T-helper 17 cell (primary cell): ENCODE measurements at regions not wholly inside any gene's neighbourhood (a gene's known extent, or its start where the extent isn't known, plus 50 kb on each side); places are given as distances from the start of the nearest gene placed in this dataset.
A peak's percentile ranks its signal among the peaks of the same experiment; 100 is the strongest.
"Not testable (repeated sequence)": the region's sequence is repeated elsewhere in the genome, so short reads cannot be mapped to it uniquely, and the experiment has no call there.

Experiments used
- ATAC-seq: fragments of 150-1000 bp; cut with Tn5 transposase; 2 replicates; pipeline ENCODE4 v1.10.0; 2021; ENCODE audit warnings: mild to moderate bottlenecking, moderate library complexity
- DNase-seq, 3 donors: peaks; one replicate each; pipeline versions ENCODE4 v3.0.0 to v3.0.0-alpha.2; 2020 to 2021
- H3K9me3 ChIP-seq: one replicate; pipeline ENCODE4 v1.7.0; 2013; ENCODE audit warnings: low read length, mild to moderate bottlenecking; ENCODE audit not compliant: control insufficient read depth, poor library complexity, severe bottlenecking
- H3K27ac Mint-ChIP-seq: one replicate; pipeline ENCODE4 v1.8.0; 2022; ENCODE audit warnings: mild to moderate bottlenecking, moderate library complexity, mixed read lengths
- H3K27me3 Mint-ChIP-seq: one replicate; pipeline ENCODE4 v1.8.0; 2022; ENCODE audit warnings: mixed read lengths
- H3K36me3 Mint-ChIP-seq: one replicate; pipeline ENCODE4 v1.8.0; 2022; ENCODE audit warnings: low read depth, mixed read lengths
- H3K4me1 Mint-ChIP-seq: one replicate; pipeline ENCODE4 v1.8.0; 2022; ENCODE audit warnings: mild to moderate bottlenecking, mixed read lengths
- H3K4me3 Mint-ChIP-seq: one replicate; pipeline ENCODE4 v1.8.0; 2022; ENCODE audit warnings: mild to moderate bottlenecking, moderate library complexity, mixed read lengths

GRCh38 chr5:82872321-82873288, 204.6 kb downstream of the TMEM167A start:
- ATAC-seq, H3K27me3 Mint-ChIP-seq, H3K9me3 ChIP-seq, H3K36me3 Mint-ChIP-seq, DNase-seq, H3K27ac Mint-ChIP-seq, H3K4me1 Mint-ChIP-seq, H3K4me3 Mint-ChIP-seq: not testable (repeated sequence)

- no peak for DNase-seq
- peaks cover 3% of the 10 kb centered on the region for H3K4me1 Mint-ChIP-seq
- H3K4me3 Mint-ChIP-seq = no peak overlapping the region
- no peaks in the 10 kb centered on the region for H3K36me3 Mint-ChIP-seq
- H3K27ac Mint-ChIP-seq = no peak overlapping the region
- ATAC-seq = no peak
- no peaks in the 10 kb centered on the region for H3K27me3 Mint-ChIP-seq
- H3K9me3 ChIP-seq = no peaks in the 10 kb centered on the region
Observed at GRCh38 chr5:82865625-82866024, 211.6 kb downstream of the TMEM167A start.

- no peak overlapping the region for H3K4me3 Mint-ChIP-seq
- no peak for ATAC-seq
- no peak overlapping the region for H3K27ac Mint-ChIP-seq
- no peaks in the 10 kb centered on the region for H3K9me3 ChIP-seq
- no peak for DNase-seq
- H3K36me3 Mint-ChIP-seq = no peaks in the 10 kb centered on the region
- H3K4me1 Mint-ChIP-seq = peaks cover 5% of the 10 kb centered on the region
- H3K27me3 Mint-ChIP-seq = no peaks in the 10 kb centered on the region
Observed at GRCh38 chr5:82863266-82863665, 213.9 kb downstream of the TMEM167A start.

- Mint-ChIP-seq H3K4me1 (peaks cover 5% of the 10 kb centered on the region), H3K4me3 (no peak overlapping the region), H3K36me3 (no peaks in the 10 kb centered on the region), H3K27ac (peak overlapping the region; percentile 3), H3K27me3 (no peaks in the 10 kb centered on the region)
- no peaks in the 10 kb centered on the region for H3K9me3 ChIP-seq
- DNase-seq (no peak), ATAC-seq (no peak)
Observed at GRCh38 chr5:82862711-82863110, 214.5 kb downstream of the TMEM167A start.

GRCh38 chr5:82862261-82862660, 214.9 kb downstream of the TMEM167A start:
- Mint-ChIP-seq H3K4me1 (peaks cover 5% of the 10 kb centered on the region), H3K36me3 (no peaks in the 10 kb centered on the region), H3K4me3 (no peak overlapping the region), H3K27me3 (no peaks in the 10 kb centered on the region), H3K27ac (peak overlapping the region; percentile 3)
- DNase-seq (no peak), ATAC-seq (no peak)
- no peaks in the 10 kb centered on the region for H3K9me3 ChIP-seq

- no peak for ATAC-seq
- DNase-seq = no peak
- Mint-ChIP-seq H3K4me3 (no peak overlapping the region), H3K27me3 (no peaks in the 10 kb centered on the region), H3K4me1 (peaks cover 5% of the 10 kb centered on the region), H3K36me3 (no peaks in the 10 kb centered on the region), H3K27ac (no peak overlapping the region)
- no peaks in the 10 kb centered on the region for H3K9me3 ChIP-seq
Observed at GRCh38 chr5:82861701-82862100, 215.5 kb downstream of the TMEM167A start.

GRCh38 chr5:82859451-82860140, 217.6 kb downstream of the TMEM167A start:
- DNase-seq (no peak), ATAC-seq (no peak)
- peaks cover 5% of the 10 kb centered on the region for H3K4me1 Mint-ChIP-seq
- H3K4me3 Mint-ChIP-seq = no peak overlapping the region
- H3K27ac Mint-ChIP-seq = no peak overlapping the region
- H3K27me3 Mint-ChIP-seq = no peaks in the 10 kb centered on the region
- H3K36me3 Mint-ChIP-seq = no peaks in the 10 kb centered on the region
- H3K9me3 ChIP-seq = no peaks in the 10 kb centered on the region

GRCh38 chr5:82858151-82859025, 218.8 kb downstream of the TMEM167A start:
- no peaks in the 10 kb centered on the region for H3K9me3 ChIP-seq
- Mint-ChIP-seq H3K4me3 (no peak overlapping the region), H3K27ac (no peak overlapping the region), H3K4me1 (peaks cover 2% of the 10 kb centered on the region), H3K27me3 (no peaks in the 10 kb centered on the region), H3K36me3 (no peaks in the 10 kb centered on the region)
- ATAC-seq = no peak
- DNase-seq = no peak

GRCh38 chr5:82855893-82856550, 221.2 kb downstream of the TMEM167A start:
- no peak overlapping the region for H3K27ac Mint-ChIP-seq

GRCh38 chr5:82854956-82855355, 222.2 kb downstream of the TMEM167A start:
- Mint-ChIP-seq H3K4me1 (peaks cover 2% of the 10 kb centered on the region), H3K36me3 (no peaks in the 10 kb centered on the region), H3K27me3 (no peaks in the 10 kb centered on the region), H3K27ac (no peak overlapping the region), H3K4me3 (no peak overlapping the region)
- DNase-seq (no peak), ATAC-seq (no peak)
- no peaks in the 10 kb centered on the region for H3K9me3 ChIP-seq

More at GRCh38 chr5:82855893-82856550, 221.2 kb downstream of the TMEM167A start:
- no peaks in the 10 kb centered on the region for H3K9me3 ChIP-seq
- H3K4me3 Mint-ChIP-seq = no peak overlapping the region
- H3K36me3 Mint-ChIP-seq = no peaks in the 10 kb centered on the region
- DNase-seq (no peak), ATAC-seq (no peak)
- H3K4me1 Mint-ChIP-seq = peaks cover 2% of the 10 kb centered on the region
- no peaks in the 10 kb centered on the region for H3K27me3 Mint-ChIP-seq

- Mint-ChIP-seq H3K4me3 (no peak overlapping the region), H3K27ac (no peak overlapping the region), H3K27me3 (peaks cover 4% of the 10 kb centered on the region), H3K36me3 (no peaks in the 10 kb centered on the region), H3K4me1 (no peaks in the 10 kb centered on the region)
- DNase-seq (no peak), ATAC-seq (no peak)
- no peaks in the 10 kb centered on the region for H3K9me3 ChIP-seq
Observed at GRCh38 chr5:82851471-82851870, 225.7 kb downstream of the TMEM167A start.

GRCh38 chr5:82850393-82850792, 226.8 kb downstream of the TMEM167A start:
- Mint-ChIP-seq H3K4me3 (no peak overlapping the region), H3K27me3 (peaks cover 4% of the 10 kb centered on the region), H3K27ac (no peak overlapping the region), H3K36me3 (no peaks in the 10 kb centered on the region), H3K4me1 (no peaks in the 10 kb centered on the region)
- no peaks in the 10 kb centered on the region for H3K9me3 ChIP-seq
- ATAC-seq (no peak), DNase-seq (no peak)
